GM18868 (cell line): ENCODE measurements at regions not wholly inside any gene's neighbourhood (a gene's known extent, or its start where the extent isn't known, plus 50 kb on each side); places are given as distances from the start of the nearest gene placed in this dataset.
A peak's percentile ranks its signal among the peaks of the same experiment; 100 is the strongest.
"Not testable (repeated sequence)": the region's sequence is repeated elsewhere in the genome, so short reads cannot be mapped to it uniquely, and the experiment has no call there.

Experiments
- ATAC-seq: cut with Tn5 transposase; IDR thresholded peaks from one replicate; pipeline ENCODE4 v1.9.1; 2021; ENCODE audit warnings: mild to moderate bottlenecking, moderate library complexity; ENCODE audit not compliant: unreplicated experiment

DNA sequence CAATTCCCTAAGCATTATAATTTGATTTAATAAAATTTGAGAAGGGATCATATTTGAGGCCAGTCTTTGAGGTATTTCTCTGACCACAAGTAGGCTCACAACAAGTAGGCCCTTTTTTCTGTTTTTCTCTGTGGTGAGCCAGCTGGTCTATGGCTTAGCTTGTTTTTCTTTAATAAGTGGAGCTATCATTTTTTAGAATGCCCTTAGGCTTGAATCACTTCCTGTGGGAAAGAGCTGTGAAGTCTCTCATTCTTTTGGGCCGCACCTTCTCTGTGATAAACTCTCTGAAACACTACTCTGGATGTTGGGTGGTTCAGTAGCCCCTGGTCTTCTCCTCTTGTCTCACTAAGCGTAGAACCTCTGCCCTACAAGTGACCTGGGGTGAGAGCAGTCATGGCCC lies 235.9 kb downstream of the SUCLG1 start:
- no peak for ATAC-seq

GRCh38 chr2:84221102-84221501 lies 238.0 kb downstream of the SUCLG1 start:
- ATAC-seq = not testable (repeated sequence)

DNA sequence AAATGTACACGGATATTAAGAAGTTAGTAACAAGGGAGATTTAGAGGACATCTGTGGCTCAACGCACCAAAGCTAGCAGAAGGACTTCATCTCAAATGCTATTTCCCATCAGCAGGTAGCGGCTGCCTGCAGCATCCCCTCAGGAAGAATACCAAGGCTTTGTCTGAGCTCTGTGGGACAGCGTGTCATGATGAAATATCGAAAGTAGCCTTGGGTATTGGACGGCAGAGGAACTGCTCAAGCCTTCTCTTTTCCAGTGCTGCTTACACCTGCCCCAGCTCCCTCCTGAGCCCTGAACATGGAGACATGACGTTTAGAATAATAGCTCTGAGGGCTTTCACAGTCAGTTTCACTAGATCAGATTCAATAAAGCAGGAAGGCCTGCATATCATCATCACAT lies 241.6 kb downstream of the SUCLG1 start:
- ATAC-seq = no peak

DNA sequence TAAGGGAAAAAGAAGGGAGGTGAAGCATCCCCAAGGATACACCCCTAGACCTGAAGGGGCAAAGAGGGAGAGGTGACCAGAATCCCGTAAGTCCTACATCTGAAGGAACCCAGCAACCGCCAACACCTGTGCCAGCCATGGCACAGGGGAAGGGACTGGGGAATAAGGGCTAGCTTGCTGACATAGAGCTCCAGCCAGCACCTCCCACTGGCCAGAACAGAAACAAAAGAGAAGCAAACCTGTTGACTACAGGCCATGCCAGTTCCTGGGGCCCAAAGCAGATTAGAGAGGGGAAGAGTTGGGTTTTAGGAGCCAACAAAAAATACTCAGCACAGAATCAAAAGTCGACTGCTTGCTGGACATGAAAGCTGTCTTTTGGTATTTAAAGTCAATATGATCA lies 244.6 kb downstream of the SUCLG1 start:
- ATAC-seq = no peak

GRCh38 chr2:84212611-84213314 lies 246.3 kb downstream of the SUCLG1 start:
- peak; percentile 93 for ATAC-seq

GRCh38 chr2:84209941-84210340 lies 249.1 kb downstream of the SUCLG1 start:
- no peak for ATAC-seq

- ATAC-seq = no peak
Measured at GRCh38 chr2:84204995-84205394, 254.1 kb downstream of the SUCLG1 start.

DNA sequence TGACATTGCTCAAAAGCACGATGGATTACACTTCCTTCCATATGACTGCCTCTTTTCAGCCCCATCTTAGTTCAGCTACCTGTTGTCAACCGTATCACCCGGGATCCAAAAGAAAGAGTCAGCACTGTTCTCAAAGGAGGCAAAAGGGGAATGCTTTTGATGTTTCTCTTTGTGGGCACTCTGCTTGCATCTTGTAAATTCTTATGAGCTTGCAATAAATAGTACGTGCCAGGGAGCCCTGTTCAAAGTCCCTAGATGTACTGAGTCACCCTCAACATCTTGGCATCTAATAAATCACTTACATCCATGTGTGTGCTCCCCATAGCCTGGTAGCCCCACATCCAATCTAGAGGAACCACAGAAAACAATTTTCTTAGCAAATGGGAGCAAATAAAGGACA lies 256.9 kb downstream of the SUCLG1 start:
- ATAC-seq = no peak

- ATAC-seq = no peak
Measured at GRCh38 chr2:84201158-84201557, 257.9 kb downstream of the SUCLG1 start.

- ATAC-seq = no peak
Measured at GRCh38 chr2:84197901-84198300, 261.2 kb downstream of the SUCLG1 start.

DNA sequence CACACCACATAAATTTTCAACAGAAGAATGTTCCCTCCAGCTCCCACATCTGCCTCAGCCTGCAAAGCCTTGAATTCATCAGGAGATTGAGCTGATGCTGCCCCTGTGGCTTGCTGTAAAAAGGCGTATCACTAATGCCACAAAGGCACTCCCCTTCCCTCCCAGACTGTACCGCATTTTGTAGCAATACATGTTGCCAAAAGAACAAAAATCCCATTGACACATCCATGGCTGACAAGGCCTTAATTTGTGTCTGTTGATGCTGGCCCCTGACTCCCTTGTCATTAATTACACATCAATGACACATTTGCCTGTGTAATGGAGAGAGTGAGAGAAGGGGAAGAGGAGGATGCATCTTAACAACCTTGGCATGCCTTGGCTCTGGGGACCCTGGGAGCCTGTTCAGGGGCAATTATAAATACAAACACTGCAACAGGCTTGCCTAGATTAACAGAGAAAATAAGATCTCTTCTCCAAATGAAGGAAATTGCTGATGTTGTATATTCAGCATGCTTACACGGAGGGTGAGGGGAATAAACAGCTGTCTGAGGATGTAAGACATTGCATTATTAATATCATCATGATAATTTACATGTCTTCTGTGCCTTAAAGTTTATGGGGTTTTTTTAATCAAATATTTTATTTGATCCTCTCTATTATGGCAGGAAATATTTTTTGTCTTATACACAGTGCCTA lies 264.0 kb downstream of the SUCLG1 start:
- no peak for ATAC-seq

- ATAC-seq = no peak
Measured at GRCh38 chr2:84194181-84194580, 264.9 kb downstream of the SUCLG1 start.

DNA sequence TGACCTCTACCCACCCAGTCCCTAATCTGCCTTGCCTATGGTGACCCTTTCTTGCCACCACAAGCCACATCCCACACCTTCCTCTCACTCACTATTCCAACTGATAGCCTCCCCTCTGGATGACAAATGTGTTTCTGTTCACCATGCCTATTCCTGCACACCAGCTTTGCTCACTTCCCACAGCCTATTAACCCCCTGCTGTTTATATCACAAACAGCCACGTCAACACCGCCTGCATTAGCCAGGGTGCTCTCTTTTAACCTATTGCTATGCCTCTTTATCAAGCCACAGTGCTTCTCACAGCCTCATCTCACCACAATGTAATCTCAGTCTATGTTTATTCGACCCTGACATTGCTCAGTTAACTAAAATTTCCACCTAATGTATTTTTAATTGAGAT lies 271.8 kb downstream of the SUCLG1 start:
- no peak for ATAC-seq

- no peak for ATAC-seq
Measured at GRCh38 chr2:84181927-84182326, 277.2 kb downstream of the SUCLG1 start.

- no peak for ATAC-seq
Measured at GRCh38 chr2:84177733-84178132, 281.3 kb downstream of the SUCLG1 start.

- no peak for ATAC-seq
Measured at GRCh38 chr2:84175970-84176369, 283.1 kb downstream of the SUCLG1 start.

GRCh38 chr2:84175340-84175739 lies 283.7 kb downstream of the SUCLG1 start:
- ATAC-seq = no peak

DNA sequence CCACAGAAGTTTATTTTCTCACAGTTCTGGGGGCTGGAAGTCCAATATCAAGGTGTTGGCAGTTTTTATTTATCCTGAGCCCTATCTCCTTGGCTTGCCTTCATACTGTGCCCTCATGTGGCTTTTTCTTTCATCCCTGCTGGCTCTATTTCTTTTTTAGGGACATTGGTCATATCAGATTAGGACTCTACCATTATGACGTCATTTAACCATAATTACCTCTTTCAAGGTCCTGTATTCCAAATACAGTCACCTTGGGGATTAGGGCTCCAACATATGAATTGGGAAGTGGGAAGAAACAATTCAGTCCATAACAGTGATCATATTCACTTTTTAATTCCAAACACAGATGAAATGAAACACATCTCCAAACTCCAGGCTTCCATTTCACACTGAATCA lies 286.0 kb downstream of the SUCLG1 start:
- ATAC-seq = no peak

DNA sequence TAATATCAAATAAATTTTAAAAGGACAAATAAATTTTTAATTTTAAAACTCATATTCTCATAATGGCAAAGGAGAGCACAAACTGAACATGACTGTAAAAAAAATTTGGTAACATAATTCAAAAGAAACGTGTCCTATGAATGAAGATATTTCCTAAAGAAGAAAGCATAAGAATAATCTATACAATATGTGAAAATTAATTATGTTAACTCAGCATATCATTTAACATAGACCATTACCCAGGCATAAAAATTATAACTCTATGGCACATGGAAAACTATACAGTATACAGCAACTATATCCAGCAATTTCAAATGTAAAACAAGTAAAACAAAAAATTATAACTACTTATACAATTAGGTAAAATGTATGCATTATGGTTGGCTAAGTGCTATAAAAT lies 288.1 kb downstream of the SUCLG1 start:
- no peak for ATAC-seq

GRCh38 chr2:84169871-84170270 lies 289.2 kb downstream of the SUCLG1 start:
- ATAC-seq = no peak

- not testable (repeated sequence) for ATAC-seq
Measured at GRCh38 chr2:84168552-84168951, 290.5 kb downstream of the SUCLG1 start.

DNA sequence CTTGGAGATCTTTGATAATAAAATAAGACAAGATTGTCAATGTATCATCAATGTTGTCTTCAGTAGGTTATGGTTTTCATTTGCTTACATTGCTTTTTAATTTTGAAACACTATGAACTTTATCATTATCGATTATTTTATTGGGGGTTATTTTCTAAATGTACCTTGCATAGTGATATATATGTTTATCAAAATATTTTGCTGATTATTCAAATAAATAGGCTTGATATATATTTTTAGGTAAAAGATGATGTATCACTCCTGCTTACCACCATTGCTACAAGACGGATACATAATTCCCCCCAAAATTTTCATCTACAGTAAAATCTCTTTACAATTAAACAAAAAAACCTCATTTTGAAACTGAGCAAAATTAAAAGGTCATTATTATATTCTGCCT lies 293.8 kb downstream of the SUCLG1 start:
- ATAC-seq = no peak

- ATAC-seq = no peak
Measured at GRCh38 chr2:84160453-84160852, 298.6 kb downstream of the SUCLG1 start.
